Endothelial cell of umbilical vein (primary cell): ENCODE measurements at regions not wholly inside any gene's neighbourhood (a gene's known extent, or its start where the extent isn't known, plus 50 kb on each side); places are given as distances from the start of the nearest gene placed in this dataset.

Experiments used
- CTCF ChIP-seq, 2 donors: IDR thresholded peaks; 1 replicate in 1 of 2; 2 replicates in 1 of 2; pipeline ENCODE4 v1.5.1; 2011; ENCODE audit warnings: low read length in 2 of 2, mild to moderate bottlenecking in 2 of 2, moderate library complexity in 2 of 2, control low read depth in 1 of 2, inconsistent platforms in 1 of 2, low read depth in 1 of 2; ENCODE audit not compliant: insufficient read depth in 1 of 2; ENCODE audit errors: extremely low read depth in 1 of 2
- EZH2 ChIP-seq: IDR thresholded peaks from 2 replicates; pipeline ENCODE4 v1.6.1; 2012; ENCODE audit warnings: borderline replicate concordance, low read depth, mild to moderate bottlenecking, moderate library complexity, low read length, inconsistent platforms; ENCODE audit not compliant: severe bottlenecking
- FOS ChIP-seq: IDR thresholded peaks from 2 replicates; pipeline ENCODE4 v1.6.1; 2011; ENCODE audit warnings: mild to moderate bottlenecking, low read length, moderate library complexity, borderline replicate concordance; ENCODE audit not compliant: insufficient read depth
- GATA2 ChIP-seq: IDR thresholded peaks from 2 replicates; pipeline ENCODE4 v1.7.0; 2011; ENCODE audit warnings: low read depth, mild to moderate bottlenecking, moderate library complexity, mixed read lengths, low read length; ENCODE audit not compliant: insufficient read length, insufficient read depth
- MYC ChIP-seq: IDR thresholded peaks from one replicate; pipeline ENCODE4 v1.6.1; 2011; ENCODE audit warnings: mild to moderate bottlenecking, low read depth, low read length
- POLR2A ChIP-seq: IDR thresholded peaks from 2 replicates; pipeline ENCODE4 v1.6.1; 2012; ENCODE audit warnings: low read depth, mild to moderate bottlenecking, control low read depth, low read length
- POLR2AphosphoS5 ChIP-seq: IDR thresholded peaks from 2 replicates; pipeline ENCODE4 v1.6.1; 2012; ENCODE audit warnings: low read depth, mild to moderate bottlenecking, control low read depth, low read length, moderate library complexity; ENCODE audit not compliant: insufficient read depth
- TF ChIP-seq, protein P1 (sequence below): IDR thresholded peaks from 2 replicates; pipeline ENCODE4 v1.6.1; 2011; ENCODE audit not compliant: insufficient read depth, insufficient read length

GRCh38 chr5:42875211-42875610, 63.5 kb upstream of the SELENOP start:
- TF ChIP-seq POLR2A (no peak), FOS (no peak), CTCF (IDR thresholded peaks at IDR 0.05; ENCODE audit: extremely low read depth in 1 of 2, insufficient read depth in 1 of 2, low read depth in 1 of 2, low read length in 2 of 2) (no peak), EZH2 (no peak), MYC (no peak), POLR2AphosphoS5 (no peak), GATA2 (no peak)
- TF ChIP-seq, protein P1, sequence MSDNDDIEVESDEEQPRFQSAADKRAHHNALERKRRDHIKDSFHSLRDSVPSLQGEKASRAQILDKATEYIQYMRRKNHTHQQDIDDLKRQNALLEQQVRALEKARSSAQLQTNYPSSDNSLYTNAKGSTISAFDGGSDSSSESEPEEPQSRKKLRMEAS = no peak
